HG03175 (cell line): ENCODE measurements at regions not wholly inside any gene's neighbourhood (a gene's known extent, or its start where the extent isn't known, plus 50 kb on each side); places are given as distances from the start of the nearest gene placed in this dataset.

Source experiments
- ATAC-seq: cut with Tn5 transposase; IDR thresholded peaks from one replicate; pipeline ENCODE4 v1.9.1; 2021; ENCODE audit warnings: mild to moderate bottlenecking, moderate library complexity; ENCODE audit not compliant: unreplicated experiment

DNA sequence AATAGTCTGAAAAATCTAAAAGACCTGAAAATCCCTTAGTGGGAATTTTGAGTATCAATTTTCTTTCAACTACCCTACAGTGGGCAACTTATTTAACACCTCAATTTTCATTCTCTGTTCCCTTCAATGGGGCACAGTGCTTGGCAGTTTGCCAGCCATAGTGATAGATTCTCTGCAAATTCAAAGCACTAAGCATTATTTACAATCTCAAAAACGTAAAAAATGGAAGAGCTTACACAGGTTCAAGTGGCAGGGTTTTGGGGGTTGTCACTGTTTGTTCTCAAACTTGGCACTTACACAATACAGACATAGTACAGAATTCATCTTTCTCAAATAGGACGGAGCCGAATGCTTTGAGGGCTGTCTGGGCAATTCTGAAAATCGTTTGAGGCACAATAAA is 515.0 kb downstream of the EFNA5 start:
- no peak for ATAC-seq

DNA sequence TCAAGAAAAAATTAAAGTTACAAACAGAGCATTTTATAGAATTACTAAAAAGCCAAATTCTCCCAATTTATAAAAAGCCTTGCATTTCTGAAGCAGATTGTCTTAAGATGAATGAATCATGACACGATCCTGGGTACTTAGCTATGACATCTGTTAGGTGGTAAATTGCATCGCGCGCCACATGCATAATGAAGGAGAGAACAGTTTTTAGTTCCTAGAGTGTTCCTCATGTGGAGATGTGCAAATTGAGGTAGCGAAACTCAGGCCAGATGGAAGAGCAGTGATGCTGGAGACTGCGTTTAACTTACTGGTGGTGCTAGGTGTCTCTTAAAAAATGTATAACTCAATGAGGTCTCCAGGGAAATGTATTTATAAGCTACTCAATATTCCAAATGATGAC is 516.1 kb downstream of the EFNA5 start:
- ATAC-seq: no peak

DNA sequence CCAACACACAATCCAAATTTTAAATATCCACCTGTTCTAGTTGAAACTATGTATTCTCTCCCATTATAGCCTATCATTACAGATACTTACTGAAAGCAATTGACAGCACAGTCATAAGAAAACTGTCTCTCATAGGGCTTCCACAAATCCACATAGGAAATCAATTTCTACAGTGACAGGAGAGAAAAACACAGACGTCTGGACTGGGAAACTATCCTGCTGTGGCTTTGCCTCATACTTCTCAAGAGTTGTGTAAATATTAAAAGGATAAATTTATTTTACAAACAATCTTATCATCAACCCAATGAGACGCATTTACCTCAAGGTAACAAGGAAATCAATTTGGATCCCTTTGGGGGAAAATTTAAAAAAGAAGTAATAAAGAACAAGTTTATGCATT is 517.5 kb downstream of the EFNA5 start:
- ATAC-seq: no peak

DNA sequence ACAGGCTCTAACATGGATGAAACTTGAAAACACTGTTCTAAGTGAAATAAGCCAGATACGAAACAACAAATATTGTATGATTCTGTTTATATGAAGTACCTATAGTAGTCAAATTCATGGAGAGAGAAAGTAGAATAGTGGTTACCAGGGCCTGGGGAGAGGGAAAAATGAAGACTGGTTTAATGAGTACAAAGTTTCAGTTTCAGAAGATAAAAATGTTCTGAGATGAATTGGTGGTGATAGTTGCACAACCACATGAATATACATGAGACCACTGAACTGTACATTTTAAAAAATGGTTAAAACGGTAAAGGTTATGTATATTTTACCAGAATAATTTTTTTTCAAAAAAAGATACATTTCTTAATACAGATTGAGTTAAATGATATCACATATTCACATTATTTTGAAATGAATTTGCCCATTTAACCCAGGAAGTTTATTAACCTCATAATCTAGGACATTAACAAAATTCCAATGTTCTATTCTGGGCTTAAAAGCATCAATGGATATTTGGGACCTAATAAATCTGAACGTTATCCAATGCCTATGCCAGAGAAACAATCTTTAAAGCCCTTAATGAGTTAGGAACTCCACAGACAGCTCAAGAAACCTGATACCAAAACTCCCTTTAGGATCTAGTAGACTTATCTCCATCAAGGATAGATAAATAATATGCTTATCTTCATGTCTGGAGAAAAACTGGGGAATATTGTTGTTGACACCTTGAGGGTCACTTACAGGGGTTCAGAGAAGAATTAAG is 521.3 kb downstream of the EFNA5 start:
- ATAC-seq: peak; percentile 95

DNA sequence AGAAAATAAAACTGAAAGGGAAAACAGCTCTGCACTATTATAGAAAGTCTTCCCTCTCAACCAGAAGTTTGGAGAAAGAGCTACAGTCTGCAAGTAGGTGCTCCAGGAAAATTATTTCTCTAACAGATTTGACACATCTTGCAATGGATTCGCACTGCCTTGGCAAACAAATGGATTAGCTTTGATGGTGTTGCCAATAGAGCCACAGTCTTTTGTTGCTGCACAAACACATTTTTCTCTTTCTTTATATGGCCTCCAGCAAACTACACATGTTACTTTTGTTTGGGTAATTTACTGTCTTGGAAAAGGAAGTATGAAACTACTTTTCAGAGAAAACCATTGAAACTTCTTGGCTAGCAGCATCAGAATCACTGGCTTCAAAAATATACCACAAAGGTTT is 523.1 kb downstream of the EFNA5 start:
- ATAC-seq: no peak

DNA sequence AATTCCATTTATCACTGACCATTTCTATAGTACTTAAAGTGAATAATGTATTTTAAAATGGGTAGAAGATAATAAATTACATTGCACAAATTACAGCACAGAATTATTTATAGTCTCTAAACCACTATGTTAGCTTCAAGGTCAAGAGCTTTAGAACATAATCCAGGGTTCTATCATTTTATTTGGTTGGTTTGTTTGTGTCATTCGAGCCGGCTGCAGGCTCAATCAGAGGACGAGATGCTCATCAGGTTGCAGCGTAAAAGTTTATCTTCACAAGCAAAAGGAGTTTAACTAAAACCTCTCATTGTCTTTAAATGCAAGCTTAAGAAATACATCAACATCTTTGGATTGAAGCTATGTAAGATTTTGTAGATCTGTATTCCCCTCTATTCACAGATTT is 523.8 kb downstream of the EFNA5 start:
- no peak for ATAC-seq

DNA sequence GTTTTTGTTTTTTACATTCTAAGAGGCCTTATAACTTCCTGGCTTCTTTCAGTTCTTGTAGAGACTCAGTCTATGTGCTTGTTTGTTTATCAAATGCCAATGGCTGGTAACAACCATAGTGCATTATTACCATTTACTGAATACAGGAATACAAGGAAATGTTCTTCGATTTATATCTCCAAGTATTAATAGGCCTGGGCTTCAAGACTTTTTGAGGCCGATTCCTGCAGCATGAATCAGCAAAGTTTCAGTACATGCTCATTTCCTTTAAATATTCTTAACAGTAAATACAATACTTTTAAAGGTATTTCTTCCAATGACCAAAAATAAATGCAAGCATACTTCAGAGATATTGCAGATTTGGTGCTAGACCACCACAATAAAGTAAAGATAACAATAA is 535.3 kb downstream of the EFNA5 start:
- no peak for ATAC-seq

DNA sequence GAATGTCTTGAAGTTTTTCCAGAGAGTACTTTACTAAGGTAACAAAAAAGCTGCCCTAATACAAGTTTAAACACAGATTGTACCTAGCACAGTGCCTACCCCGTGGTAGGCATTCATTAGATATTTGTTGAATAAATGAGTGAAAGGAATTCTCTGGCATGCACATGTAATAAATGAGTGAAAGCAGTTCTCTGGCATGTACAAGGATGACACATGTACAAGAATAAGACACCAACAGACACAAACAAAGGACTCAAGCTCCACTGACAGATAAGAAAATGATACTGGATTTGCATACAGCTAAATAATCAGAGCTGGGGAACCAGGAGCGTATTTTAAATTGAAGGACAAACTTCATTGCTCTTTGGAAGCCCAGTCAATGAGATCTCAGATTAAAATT is 535.8 kb downstream of the EFNA5 start:
- no peak for ATAC-seq

DNA sequence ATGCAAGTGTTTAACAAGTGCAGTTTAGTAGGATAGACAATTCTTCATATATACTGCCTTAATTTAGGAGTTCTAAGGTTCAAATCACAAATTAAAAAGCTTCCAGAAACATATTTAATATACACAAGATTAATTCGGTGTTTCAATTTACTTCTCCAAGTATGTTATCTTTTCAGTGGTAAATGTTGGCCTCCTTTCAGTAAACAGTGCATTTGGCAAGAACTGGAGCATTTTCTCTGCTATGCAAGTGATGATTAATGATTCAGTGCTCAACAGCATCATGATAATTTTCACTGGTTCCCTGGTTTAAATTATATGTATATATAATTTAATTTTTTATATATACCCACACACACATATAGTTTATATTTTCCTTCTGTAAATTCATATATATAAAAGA is 541.7 kb downstream of the EFNA5 start:
- ATAC-seq: no peak

DNA sequence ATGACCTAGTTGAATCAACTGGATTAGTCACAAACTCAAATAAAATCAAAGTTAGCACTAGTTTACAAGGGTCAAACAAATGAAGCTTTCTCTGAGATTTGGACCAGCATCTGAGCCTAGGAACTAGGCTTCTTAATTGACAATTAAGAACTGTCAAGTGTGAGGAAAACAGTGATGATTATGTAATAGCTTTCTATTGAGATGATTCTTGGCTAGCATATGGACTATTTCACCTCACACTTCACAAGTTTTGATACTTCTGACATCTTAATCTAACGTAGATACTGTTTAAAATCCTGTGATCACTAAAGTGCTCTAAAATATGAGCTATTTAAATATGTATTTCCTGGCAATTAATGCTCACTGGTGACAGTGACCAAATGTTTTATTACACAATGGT is 542.9 kb downstream of the EFNA5 start:
- no peak for ATAC-seq

DNA sequence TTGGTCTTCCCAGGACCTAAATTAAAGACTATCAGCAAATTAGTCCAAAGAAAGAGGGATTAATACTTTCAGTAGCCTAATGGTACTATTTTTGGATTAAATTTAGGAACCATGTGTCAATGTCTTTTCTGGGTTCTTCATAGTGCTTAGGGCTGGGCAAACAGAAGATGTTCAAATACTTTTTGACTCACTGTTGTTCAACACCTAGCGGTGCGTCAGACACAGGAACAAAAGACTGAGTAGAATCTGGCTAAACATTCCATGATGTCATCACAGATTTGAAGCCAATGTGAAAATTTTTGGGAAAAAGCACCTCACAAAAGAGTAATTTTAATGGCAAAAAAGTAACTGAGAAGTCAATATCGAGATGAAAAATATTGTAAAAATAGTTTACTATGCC is 544.4 kb downstream of the EFNA5 start:
- no peak for ATAC-seq

DNA sequence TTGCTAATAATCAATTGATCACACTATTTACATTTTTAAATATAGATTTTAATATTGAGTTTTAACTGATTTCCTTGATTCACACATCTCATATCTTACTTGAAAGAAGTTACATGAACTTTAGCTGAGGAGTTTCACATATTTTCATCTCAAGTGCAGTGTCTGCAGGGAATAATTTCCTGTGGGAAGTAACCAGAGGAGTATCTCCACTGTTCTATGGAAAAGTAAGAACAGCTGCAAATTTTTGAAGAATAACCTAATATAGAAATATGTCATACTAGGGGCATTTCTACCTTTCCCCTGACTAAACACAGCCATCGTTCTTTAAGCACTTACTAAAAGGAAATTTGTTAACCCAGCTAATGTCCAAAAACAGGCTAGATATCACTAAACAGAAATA is 546.4 kb downstream of the EFNA5 start:
- ATAC-seq: no peak

DNA sequence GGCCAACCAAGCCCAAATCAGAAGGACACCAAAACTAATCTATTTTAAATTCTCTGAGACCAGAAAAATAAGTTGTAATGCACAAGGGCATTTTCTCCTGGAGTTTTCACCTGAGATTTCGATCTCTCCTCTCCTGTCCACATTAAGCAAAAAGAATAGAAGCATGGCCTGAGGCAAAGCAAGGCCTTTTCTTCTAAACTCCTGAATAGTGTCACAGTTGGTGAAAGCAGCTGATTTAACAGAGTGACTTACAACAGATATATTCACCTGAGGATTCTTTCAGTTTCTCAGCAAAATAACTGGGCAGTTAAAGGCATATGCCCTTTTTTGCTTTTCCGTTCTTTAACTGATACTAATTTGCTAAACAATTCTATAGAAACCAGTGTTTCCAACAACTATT is 547.7 kb downstream of the EFNA5 start:
- ATAC-seq: no peak

DNA sequence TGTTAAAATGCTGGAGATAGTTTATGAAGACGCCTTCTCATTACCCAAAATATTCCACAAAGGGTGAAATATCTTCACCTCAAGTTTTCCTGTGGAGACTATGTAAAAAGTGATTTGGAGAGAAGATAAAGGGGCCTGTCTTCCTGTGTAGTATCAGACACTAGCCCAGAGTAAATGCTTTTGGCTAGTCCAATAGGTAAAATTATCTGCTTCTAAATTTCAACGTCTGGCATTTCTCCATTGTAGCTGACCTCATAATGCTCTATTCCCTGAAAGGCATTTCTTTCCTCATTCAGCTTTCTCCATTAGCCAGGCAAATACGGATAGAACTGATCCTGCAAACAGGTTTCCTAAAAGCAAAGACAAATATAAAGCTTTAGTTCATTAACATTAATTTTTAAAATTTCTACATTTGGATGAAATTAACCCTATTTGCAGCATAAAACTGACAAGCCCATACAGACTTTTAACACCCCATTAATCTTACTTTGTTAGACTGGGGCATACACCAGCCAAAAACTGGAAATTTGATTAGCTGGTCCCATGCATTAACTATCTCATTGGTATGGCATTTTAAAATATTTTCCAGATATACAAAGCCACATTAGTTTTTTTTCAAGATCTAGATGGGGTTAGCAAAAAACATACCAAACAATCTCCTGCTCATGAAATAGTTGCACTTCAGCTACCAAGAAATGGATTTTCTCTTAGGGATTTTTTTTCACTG is 548.8 kb downstream of the EFNA5 start:
- no peak for ATAC-seq

DNA sequence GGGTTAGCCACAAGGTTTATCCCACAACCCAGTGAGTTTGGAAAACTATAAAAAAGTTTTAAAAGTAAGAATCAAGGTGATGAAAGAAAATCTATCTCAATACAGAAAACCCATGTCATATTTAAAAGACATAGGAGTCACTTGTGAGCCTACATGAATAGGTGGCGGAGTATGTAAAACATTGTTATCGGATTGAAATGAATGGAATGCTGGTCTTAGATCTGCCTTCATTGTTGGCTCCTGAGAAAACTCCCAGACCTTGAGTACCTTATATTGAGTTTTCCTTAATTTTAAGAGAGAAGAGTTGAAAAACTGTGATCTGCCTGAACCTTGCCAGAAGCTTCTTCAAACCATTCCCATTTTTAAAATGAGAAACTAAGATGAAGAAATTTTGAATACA is 551.1 kb downstream of the EFNA5 start:
- ATAC-seq: no peak

DNA sequence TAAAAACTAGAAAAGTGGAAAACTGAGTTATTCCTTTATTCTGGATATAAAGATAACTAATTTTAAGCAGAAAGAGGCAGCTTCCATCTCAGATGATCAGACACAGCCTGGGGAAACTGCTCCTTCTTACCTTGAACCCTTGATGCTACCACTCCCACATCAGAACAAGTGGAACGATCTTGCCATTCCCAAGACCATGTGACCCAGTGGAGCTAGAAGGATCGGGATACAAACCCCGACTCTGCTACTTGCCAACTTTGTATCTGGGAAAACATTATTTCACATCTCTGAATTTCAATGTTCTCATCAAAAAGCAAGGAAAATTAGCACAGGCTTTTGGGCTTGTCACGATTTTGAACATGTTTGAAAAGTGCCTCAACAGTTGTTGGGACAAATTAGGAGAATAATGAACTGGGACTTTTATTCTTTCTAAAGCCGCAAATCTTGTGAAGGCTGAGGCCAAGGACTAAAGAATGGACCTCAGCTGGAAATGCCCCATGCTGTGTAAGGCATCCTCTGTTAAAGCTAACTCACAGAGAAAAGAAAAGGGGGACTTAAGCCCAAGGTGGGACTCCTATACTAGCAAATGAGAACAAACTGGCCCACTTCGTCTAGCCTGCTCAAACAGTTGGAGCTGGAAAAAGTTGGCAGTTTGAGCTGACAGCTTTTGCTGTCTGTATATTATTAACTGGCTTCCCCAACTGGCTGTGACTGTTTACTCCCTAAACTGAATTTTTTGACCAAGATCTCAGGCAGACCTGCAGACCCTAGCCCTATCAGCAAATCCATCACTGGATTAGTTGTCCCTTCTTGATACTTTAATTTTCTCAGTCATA is 552.3 kb downstream of the EFNA5 start:
- no peak for ATAC-seq

DNA sequence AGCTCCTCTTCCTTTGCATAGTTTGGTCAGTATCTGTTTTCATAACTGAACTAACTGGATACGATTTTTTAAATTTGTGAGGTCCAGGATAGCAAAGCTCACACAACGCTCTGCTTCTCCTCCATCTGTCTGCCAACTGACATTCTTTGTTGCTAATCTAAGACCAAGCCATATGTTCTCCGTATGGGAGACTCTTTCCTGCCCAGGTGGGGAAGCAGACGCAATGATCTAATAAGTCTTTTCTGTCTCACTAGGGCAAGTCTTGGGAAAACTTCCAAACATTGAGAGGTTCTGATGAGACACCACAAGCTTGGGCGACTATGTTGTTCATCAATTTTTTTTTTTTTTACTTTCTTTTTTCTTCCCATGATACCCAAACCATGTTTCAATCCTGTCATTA is 558.5 kb downstream of the EFNA5 start:
- no peak for ATAC-seq

DNA sequence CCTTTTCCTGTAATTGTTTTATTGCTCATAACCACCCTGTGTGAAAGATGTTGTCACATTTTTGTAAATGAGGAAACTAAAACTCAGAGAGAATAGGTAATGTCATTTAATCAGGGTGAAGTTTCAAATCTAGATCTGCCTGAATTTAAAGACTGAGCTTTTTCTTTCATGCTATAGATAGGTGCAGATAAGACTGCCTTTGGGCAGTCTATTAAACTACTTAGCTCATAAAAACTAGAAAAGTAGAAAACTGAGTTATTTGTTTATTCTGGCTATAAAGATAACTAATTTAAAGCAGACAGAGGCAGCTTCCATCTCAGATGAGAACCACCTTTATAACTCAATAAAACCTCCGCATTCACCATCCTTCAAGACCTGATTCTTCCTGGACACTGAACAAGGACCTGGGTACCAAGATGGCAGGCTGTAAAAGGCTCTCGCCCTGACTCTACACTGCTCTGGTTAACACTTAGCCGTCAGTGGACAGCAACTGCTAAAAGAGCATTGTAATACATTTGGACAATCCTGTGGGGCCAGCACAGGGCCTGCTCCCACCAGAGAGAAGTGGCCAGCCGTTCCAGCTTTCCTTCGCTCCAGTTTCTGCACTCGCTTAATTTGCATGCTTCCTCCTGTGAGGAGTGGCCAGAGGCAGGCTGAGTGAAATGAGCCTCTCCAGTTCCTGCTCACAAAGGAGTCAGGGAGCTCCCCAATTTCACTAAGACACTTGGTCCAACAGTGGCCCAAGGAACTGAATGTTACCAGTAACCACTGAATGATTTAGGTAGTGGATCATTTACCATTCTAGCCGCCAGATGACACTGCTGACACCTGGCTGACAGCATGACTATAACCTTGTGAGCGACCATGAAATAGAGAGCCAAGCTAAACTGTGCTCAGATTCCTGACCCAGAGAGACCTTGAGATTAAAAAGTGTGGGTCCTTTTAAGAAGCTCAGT is 566.4 kb downstream of the EFNA5 start:
- peak; percentile 96 for ATAC-seq

DNA sequence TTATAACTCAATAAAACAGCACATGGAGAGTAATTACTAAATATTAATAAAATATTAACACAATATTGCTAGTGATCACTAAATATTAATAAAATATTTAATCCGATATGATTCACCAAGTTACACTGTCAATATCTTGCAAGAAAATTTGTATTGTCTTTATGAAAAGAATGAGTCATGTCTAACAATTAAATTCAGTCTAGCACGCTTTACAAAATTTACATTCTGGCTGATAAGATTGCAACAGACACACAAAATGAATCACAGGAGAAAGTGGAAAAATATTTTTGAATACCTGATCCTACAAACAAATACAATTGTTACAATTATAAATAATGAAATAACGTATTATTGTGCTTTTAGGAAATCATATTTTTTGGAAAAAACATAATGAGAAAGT is 567.2 kb downstream of the EFNA5 start:
- ATAC-seq: no peak

DNA sequence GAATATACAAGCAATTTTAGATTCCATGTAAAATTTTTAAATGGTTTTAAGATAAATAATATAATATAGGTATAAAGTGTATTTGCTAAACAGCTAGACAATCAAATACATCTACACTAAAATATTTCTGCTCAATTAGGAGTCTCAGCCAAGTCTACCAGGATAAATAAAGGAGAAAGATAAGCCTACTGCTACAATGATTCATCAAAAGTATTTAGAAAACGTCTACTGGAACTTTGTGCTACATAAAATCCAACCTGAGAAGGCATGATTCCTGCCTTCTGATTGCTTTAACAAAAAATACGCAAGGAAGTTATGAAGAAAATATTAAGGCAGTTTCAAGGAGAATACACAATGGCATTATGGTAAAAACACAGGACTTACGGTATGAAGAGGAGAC is 570.6 kb downstream of the EFNA5 start:
- ATAC-seq: no peak

DNA sequence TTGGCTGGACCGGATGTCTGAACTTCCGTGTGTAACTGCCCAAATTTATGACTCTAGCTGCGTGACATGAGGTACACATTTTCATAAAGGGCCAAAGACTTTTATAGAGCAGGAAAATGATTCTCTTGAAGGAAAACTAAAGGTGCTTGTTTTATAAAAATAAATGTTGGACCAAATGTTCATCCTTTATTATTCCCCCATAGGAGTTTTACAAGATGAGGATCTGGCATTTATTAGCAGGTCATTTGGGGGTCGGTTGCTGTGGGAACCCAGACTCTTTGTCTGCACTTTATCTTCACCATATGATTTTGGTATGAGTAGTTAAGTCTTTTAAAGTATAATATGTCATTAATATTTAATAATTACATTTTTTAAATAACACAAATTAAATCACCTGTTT is 571.2 kb downstream of the EFNA5 start:
- ATAC-seq: no peak
